Neural progenitor cell (in vitro differentiated cells): ENCODE measurements at regions not wholly inside any gene's neighbourhood (a gene's known extent, or its start where the extent isn't known, plus 50 kb on each side); places are given as distances from the start of the nearest gene placed in this dataset.

Experiments
- DNase-seq: peaks from one replicate; pipeline ENCODE4 v3.0.0-alpha.2; 2016; ENCODE audit warnings: low spot score
- H2AFZ ChIP-seq: fragments of 200-600 bp; sonication (generic); replicated peaks from 2 replicates; pipeline ENCODE4 v1.6.1; 2016; ENCODE audit warnings: antibody characterized with exemption
- H3F3A ChIP-seq: fragments of 200-600 bp; sonication (generic); 2 replicates; pipeline ENCODE4 v1.6.1; 2016; ENCODE audit warnings: antibody characterized with exemption, low read depth
- H3K27ac ChIP-seq: fragments of 200-600 bp; sonication (generic); 2 replicates; pipeline ENCODE4 v1.5.1; 2016; ENCODE audit warnings: mild to moderate bottlenecking
- H3K27me3 ChIP-seq: fragments of 200-600 bp; sonication (generic); 2 replicates; pipeline ENCODE4 v1.6.1; 2016; ENCODE audit warnings: mild to moderate bottlenecking, moderate library complexity
- H3K36me3 ChIP-seq: fragments of 200-600 bp; sonication (generic); 2 replicates; pipeline ENCODE4 v1.5.1; 2016
- H3K4me1 ChIP-seq: fragments of 200-600 bp; sonication (generic); 2 replicates; pipeline ENCODE4 v1.6.1; 2016; ENCODE audit warnings: mixed run types
- H3K4me2 ChIP-seq: fragments of 200-600 bp; sonication (generic); 2 replicates; pipeline ENCODE4 v1.6.1; 2016
- H3K4me3 ChIP-seq: fragments of 200-600 bp; sonication (generic); 2 replicates; pipeline ENCODE4 v1.5.1; 2016
- H3K79me2 ChIP-seq: fragments of 200-600 bp; sonication (generic); 2 replicates; pipeline ENCODE4 v1.6.1; 2016; ENCODE audit warnings: low read depth
- H3K9ac ChIP-seq: fragments of 200-600 bp; sonication (generic); 2 replicates; pipeline ENCODE4 v1.6.1; 2016
- H3K9me3 ChIP-seq: fragments of 200-600 bp; sonication (generic); 2 replicates; pipeline ENCODE4 v1.5.1; 2016; ENCODE audit warnings: low read depth
- H4K20me1 ChIP-seq: fragments of 200-600 bp; sonication (generic); 2 replicates; pipeline ENCODE4 v1.6.1; 2016; ENCODE audit warnings: low read depth
- H3K27ac Mint-ChIP-seq: 3 replicates; pipeline ENCODE4 v1.8.0; 2021; ENCODE audit warnings: mixed read lengths
- H3K27me3 Mint-ChIP-seq: 2 replicates; pipeline ENCODE4 v1.8.0; 2022; ENCODE audit warnings: low read depth, mild to moderate bottlenecking, inconsistent platforms, moderate library complexity, mixed read lengths; ENCODE audit not compliant: insufficient read depth
- H3K36me3 Mint-ChIP-seq: 3 replicates; pipeline ENCODE4 v1.8.0; 2021; ENCODE audit warnings: mixed read lengths
- H3K4me1 Mint-ChIP-seq: 3 replicates; pipeline ENCODE4 v1.8.0; 2021; ENCODE audit warnings: mixed read lengths
- H3K4me3 Mint-ChIP-seq: 3 replicates; pipeline ENCODE4 v1.8.0; 2021; ENCODE audit warnings: mild to moderate bottlenecking, moderate library complexity, mixed read lengths
- H3K9me3 Mint-ChIP-seq: 3 replicates; pipeline ENCODE4 v1.8.0; 2020; ENCODE audit warnings: mixed read lengths
- CTCF ChIP-seq: fragments of 200-600 bp; sonication (generic); IDR thresholded peaks from 2 replicates; pipeline ENCODE4 v1.5.1; 2017; ENCODE audit warnings: antibody characterized with exemption, mild to moderate bottlenecking
- EZH2 ChIP-seq: fragments of 200-600 bp; sonication (generic); IDR thresholded peaks from 2 replicates; pipeline ENCODE4 v1.6.1; 2017; ENCODE audit warnings: antibody characterized with exemption, mild to moderate bottlenecking, moderate library complexity
- EZH2phosphoT487 ChIP-seq: fragments of 200-600 bp; sonication (generic); IDR thresholded peaks from 2 replicates; pipeline ENCODE4 v1.6.1; 2017; ENCODE audit warnings: antibody characterized with exemption

GRCh38 chr15:56524915-56525314 is 60.0 kb upstream of the MNS1 start:
- H3K4me3 Mint-ChIP-seq = no peak overlapping the region
- Histone ChIP-seq H3K27me3 (no peaks in the 10 kb centered on the region), H3K79me2 (no peaks in the 10 kb centered on the region), H3K4me3 (no peak overlapping the region), H3K27ac (no peak overlapping the region), H3F3A (no peaks in the 10 kb centered on the region), H3K9me3 (no peaks in the 10 kb centered on the region), H3K36me3 (no peaks in the 10 kb centered on the region), H2AFZ (no peak overlapping the region), H3K4me1 (no peaks in the 10 kb centered on the region), H3K4me2 (no peak overlapping the region), H3K9ac (no peak overlapping the region), H4K20me1 (no peaks in the 10 kb centered on the region)
- no peaks in the 10 kb centered on the region for H3K27me3 Mint-ChIP-seq
- no peak for DNase-seq
- H3K4me1 Mint-ChIP-seq = no peaks in the 10 kb centered on the region
- no peak overlapping the region for H3K27ac Mint-ChIP-seq
- H3K9me3 Mint-ChIP-seq = peaks cover 8% of the 10 kb centered on the region
- no peak for TF ChIP-seq CTCF
- TF ChIP-seq EZH2 = no peak
- no peak for TF ChIP-seq EZH2phosphoT487
- no peaks in the 10 kb centered on the region for H3K36me3 Mint-ChIP-seq

GRCh38 chr15:56523521-56523920 is 58.6 kb upstream of the MNS1 start:
- Mint-ChIP-seq H3K36me3 (no peaks in the 10 kb centered on the region), H3K4me1 (no peaks in the 10 kb centered on the region), H3K9me3 (peaks cover 15% of the 10 kb centered on the region), H3K27ac (no peak overlapping the region), H3K27me3 (no peaks in the 10 kb centered on the region), H3K4me3 (no peak overlapping the region)
- no peak overlapping the region for H2AFZ ChIP-seq
- H3K9ac ChIP-seq = no peak overlapping the region
- H3K27me3 ChIP-seq = no peaks in the 10 kb centered on the region
- DNase-seq = no peak
- peaks cover 7% of the 10 kb centered on the region for H3K9me3 ChIP-seq
- H3F3A ChIP-seq = no peaks in the 10 kb centered on the region
- H3K79me2 ChIP-seq = no peaks in the 10 kb centered on the region
- H3K36me3 ChIP-seq = no peaks in the 10 kb centered on the region
- H4K20me1 ChIP-seq = no peaks in the 10 kb centered on the region
- no peak for TF ChIP-seq EZH2phosphoT487
- TF ChIP-seq EZH2 = no peak
- TF ChIP-seq CTCF = no peak
- no peak overlapping the region for H3K4me3 ChIP-seq
- no peaks in the 10 kb centered on the region for H3K4me1 ChIP-seq
- H3K4me2 ChIP-seq = no peak overlapping the region
- H3K27ac ChIP-seq = no peak overlapping the region

GRCh38 chr15:56519000-56519399 is 54.1 kb upstream of the MNS1 start:
- H3K4me3 ChIP-seq = no peak overlapping the region
- no peaks in the 10 kb centered on the region for H3K27me3 Mint-ChIP-seq
- H3K9ac ChIP-seq = no peak overlapping the region
- H3K36me3 Mint-ChIP-seq = peaks cover 2% of the 10 kb centered on the region
- H2AFZ ChIP-seq = no peak overlapping the region
- H3K4me3 Mint-ChIP-seq = no peak overlapping the region
- H3K27ac Mint-ChIP-seq = no peak overlapping the region
- TF ChIP-seq CTCF (no peak), EZH2phosphoT487 (no peak), EZH2 (no peak)
- peaks cover 43% of the 10 kb centered on the region for H3K9me3 Mint-ChIP-seq
- H3K79me2 ChIP-seq = no peaks in the 10 kb centered on the region
- H4K20me1 ChIP-seq = no peaks in the 10 kb centered on the region
- no peak overlapping the region for H3K27ac ChIP-seq
- H3K9me3 ChIP-seq = peaks cover 11% of the 10 kb centered on the region
- no peak for DNase-seq
- no peaks in the 10 kb centered on the region for H3K36me3 ChIP-seq
- H3K4me1 ChIP-seq = no peaks in the 10 kb centered on the region
- H3F3A ChIP-seq = no peaks in the 10 kb centered on the region
- H3K4me1 Mint-ChIP-seq = no peaks in the 10 kb centered on the region
- H3K4me2 ChIP-seq = no peak overlapping the region
- H3K27me3 ChIP-seq = no peaks in the 10 kb centered on the region
